ENCODE measurements at regions not wholly inside any gene's neighbourhood (a gene's known extent, or its start where the extent isn't known, plus 50 kb on each side); places are given as distances from the start of the nearest gene placed in this dataset.

DNA sequence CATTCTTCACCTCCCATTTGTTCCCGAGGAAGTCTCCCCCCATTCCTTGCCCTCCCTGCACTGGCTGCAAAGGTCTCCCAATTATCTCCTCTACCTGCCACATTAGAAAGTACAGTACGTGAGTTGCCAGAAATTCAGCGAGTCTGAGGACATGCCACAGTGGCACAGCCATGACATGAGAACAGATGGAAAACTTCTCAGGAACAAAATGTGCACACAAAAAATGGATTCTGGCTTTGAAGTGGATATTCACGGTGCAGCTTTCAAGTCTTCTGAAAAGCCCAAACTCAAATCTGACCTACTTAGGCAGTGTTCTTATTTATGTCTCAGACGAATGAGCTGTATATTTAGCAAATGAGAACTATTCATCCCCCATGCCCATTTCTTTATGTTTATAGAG, 269.1 kb upstream of the ARID1B start:
- H3K4me1 ChIP-seq (ENCODE audit: insufficient read depth, poor library complexity, severe bottlenecking), result no peaks in the 10 kb centered on the region
- H3K4me3 ChIP-seq (ENCODE audit: severe bottlenecking), result no peak overlapping the region
- H3K27me3 ChIP-seq (ENCODE audit: insufficient read depth, poor library complexity, severe bottlenecking), result no peaks in the 10 kb centered on the region
- H3K36me3 ChIP-seq (ENCODE audit: low read depth), result no peaks in the 10 kb centered on the region
- DNase-seq (ENCODE audit: low spot score) (no peak), ATAC-seq (ENCODE audit: low read depth) (no peak)
- H3K9me3 ChIP-seq (ENCODE audit: severe bottlenecking), result no peaks in the 10 kb centered on the region
- no peak overlapping the region for H3K27ac ChIP-seq (ENCODE audit: poor library complexity, severe bottlenecking)
- TF ChIP-seq, protein P1, sequence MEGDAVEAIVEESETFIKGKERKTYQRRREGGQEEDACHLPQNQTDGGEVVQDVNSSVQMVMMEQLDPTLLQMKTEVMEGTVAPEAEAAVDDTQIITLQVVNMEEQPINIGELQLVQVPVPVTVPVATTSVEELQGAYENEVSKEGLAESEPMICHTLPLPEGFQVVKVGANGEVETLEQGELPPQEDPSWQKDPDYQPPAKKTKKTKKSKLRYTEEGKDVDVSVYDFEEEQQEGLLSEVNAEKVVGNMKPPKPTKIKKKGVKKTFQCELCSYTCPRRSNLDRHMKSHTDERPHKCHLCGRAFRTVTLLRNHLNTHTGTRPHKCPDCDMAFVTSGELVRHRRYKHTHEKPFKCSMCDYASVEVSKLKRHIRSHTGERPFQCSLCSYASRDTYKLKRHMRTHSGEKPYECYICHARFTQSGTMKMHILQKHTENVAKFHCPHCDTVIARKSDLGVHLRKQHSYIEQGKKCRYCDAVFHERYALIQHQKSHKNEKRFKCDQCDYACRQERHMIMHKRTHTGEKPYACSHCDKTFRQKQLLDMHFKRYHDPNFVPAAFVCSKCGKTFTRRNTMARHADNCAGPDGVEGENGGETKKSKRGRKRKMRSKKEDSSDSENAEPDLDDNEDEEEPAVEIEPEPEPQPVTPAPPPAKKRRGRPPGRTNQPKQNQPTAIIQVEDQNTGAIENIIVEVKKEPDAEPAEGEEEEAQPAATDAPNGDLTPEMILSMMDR (IDR thresholded peaks at IDR 0.05; ENCODE audit: poor library complexity, severe bottlenecking), result no peak

DNA sequence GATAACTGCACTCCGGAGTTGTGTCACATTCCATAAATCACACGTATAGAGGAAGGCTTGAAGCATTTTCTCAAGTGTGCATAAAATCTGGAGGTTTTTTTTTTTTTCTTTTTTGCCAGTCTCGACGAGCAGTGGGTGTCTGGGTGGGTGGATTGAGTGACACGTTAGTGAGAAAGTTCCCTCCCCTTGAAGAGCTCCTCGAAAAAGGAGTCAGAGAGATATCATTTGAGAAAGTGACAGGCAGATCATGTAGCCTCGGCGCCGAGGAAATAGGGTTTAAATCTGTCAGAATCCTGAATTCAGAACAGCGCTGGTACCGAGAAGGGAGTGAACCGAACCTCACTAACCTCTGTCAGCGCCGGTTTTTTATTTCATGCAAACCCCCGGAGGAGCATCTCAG, 269.5 kb upstream of the ARID1B start:
- H3K4me3 ChIP-seq (ENCODE audit: severe bottlenecking), result no peak overlapping the region
- TF ChIP-seq, protein P1 (IDR thresholded peaks at IDR 0.05; ENCODE audit: poor library complexity, severe bottlenecking), result no peak
- H3K36me3 ChIP-seq (ENCODE audit: low read depth), result no peaks in the 10 kb centered on the region
- ATAC-seq (ENCODE audit: low read depth) (no peak), DNase-seq (ENCODE audit: low spot score) (no peak)
- no peaks in the 10 kb centered on the region for H3K4me1 ChIP-seq (ENCODE audit: insufficient read depth, poor library complexity, severe bottlenecking)
- H3K9me3 ChIP-seq (ENCODE audit: severe bottlenecking), result no peaks in the 10 kb centered on the region
- H3K27me3 ChIP-seq (ENCODE audit: insufficient read depth, poor library complexity, severe bottlenecking), result no peaks in the 10 kb centered on the region
- H3K27ac ChIP-seq (ENCODE audit: poor library complexity, severe bottlenecking), result no peak overlapping the region

DNA sequence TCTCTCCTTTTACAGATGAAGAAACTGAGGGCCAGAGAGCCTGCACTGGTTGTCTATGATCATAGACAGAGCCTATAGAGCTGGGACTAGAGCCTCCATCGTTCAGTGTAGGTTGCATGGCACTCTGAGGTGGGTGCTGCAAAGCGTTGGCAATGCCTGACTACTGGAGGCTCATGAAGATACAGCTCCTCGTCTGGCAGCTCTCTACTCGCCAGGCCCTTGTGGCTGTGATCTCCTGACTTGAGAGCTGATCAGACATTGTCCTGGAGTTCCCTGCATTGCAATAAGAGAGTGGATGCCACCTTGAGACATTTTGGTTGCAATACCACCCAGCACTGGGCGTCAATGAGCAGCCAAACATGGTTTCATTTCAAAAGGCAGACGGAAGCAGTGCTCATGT, 270.1 kb upstream of the ARID1B start:
- no peak overlapping the region for H3K4me3 ChIP-seq (ENCODE audit: severe bottlenecking)
- H3K27ac ChIP-seq (ENCODE audit: poor library complexity, severe bottlenecking), result no peak overlapping the region
- no peaks in the 10 kb centered on the region for H3K27me3 ChIP-seq (ENCODE audit: insufficient read depth, poor library complexity, severe bottlenecking)
- TF ChIP-seq, protein P1 (IDR thresholded peaks at IDR 0.05; ENCODE audit: poor library complexity, severe bottlenecking), result no peak
- no peaks in the 10 kb centered on the region for H3K4me1 ChIP-seq (ENCODE audit: insufficient read depth, poor library complexity, severe bottlenecking)
- H3K36me3 ChIP-seq (ENCODE audit: low read depth), result no peaks in the 10 kb centered on the region
- no peaks in the 10 kb centered on the region for H3K9me3 ChIP-seq (ENCODE audit: severe bottlenecking)
- DNase-seq (ENCODE audit: low spot score), result no peak
- ATAC-seq (ENCODE audit: low read depth), result no peak

DNA sequence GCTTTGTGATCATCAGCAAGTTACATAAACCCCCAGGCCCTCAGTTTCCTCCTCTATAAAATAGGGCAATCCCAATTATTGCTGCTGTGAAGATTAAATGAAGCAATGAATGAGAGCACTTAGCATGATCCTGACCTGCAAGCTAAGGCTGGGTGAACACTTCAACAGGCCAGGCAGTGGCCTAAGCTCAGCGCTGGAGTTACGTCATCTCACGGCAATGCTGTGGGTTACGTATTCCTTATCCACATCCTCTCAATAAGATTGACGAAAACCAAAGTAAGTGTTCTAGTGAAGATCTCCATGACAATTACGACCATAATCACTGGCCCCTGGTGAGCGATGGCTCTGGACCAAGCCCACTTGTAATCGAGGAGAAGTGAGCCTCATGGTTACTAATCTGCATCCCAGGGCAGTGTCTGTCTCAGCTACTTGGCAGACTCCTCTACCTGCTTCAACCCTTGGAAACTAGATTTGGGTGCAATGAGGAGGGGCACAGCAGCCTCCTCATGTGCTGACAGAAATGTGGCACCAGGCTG, 274.1 kb upstream of the ARID1B start:
- H3K36me3 ChIP-seq (ENCODE audit: low read depth), result no peaks in the 10 kb centered on the region
- H3K4me3 ChIP-seq (ENCODE audit: severe bottlenecking), result no peak overlapping the region
- no peaks in the 10 kb centered on the region for H3K4me1 ChIP-seq (ENCODE audit: insufficient read depth, poor library complexity, severe bottlenecking)
- ATAC-seq (ENCODE audit: low read depth), result no peak
- TF ChIP-seq, protein P1 (IDR thresholded peaks at IDR 0.05; ENCODE audit: poor library complexity, severe bottlenecking), result no peak
- no peaks in the 10 kb centered on the region for H3K9me3 ChIP-seq (ENCODE audit: severe bottlenecking)
- no peak overlapping the region for H3K27ac ChIP-seq (ENCODE audit: poor library complexity, severe bottlenecking)
- DNase-seq (ENCODE audit: low spot score), result no peak
- H3K27me3 ChIP-seq (ENCODE audit: insufficient read depth, poor library complexity, severe bottlenecking), result no peaks in the 10 kb centered on the region

DNA sequence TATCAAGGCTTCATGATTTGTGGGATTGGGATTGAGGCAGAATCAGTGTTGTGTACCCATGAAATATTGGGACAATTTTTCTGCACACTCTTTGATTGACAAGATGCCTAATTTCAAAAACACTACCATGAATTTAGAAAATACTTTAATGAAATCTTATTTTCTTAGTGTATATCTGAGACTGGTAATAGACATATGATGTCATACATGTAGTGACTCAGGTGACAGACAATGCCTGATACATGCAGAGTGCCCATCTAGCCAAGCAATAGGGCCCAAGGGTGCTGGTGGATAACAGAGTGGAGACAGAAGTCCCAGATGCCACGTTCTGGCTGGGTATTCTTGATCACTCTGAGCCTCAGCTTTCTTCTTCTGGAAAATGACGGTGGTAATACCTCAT, 279.6 kb upstream of the ARID1B start:
- DNase-seq (ENCODE audit: low spot score) (no peak), ATAC-seq (ENCODE audit: low read depth) (no peak)
- no peak overlapping the region for H3K4me3 ChIP-seq (ENCODE audit: severe bottlenecking)
- no peaks in the 10 kb centered on the region for H3K36me3 ChIP-seq (ENCODE audit: low read depth)
- TF ChIP-seq, protein P1 (IDR thresholded peaks at IDR 0.05; ENCODE audit: poor library complexity, severe bottlenecking), result no peak
- H3K4me1 ChIP-seq (ENCODE audit: insufficient read depth, poor library complexity, severe bottlenecking), result no peaks in the 10 kb centered on the region
- no peaks in the 10 kb centered on the region for H3K9me3 ChIP-seq (ENCODE audit: severe bottlenecking)
- no peaks in the 10 kb centered on the region for H3K27me3 ChIP-seq (ENCODE audit: insufficient read depth, poor library complexity, severe bottlenecking)
- no peak overlapping the region for H3K27ac ChIP-seq (ENCODE audit: poor library complexity, severe bottlenecking)

All from RWPE2 (cell line).